ENCODE measurements at regions not wholly inside any gene's neighbourhood (a gene's known extent, or its start where the extent isn't known, plus 50 kb on each side); places are given as distances from the start of the nearest gene placed in this dataset.

DNA sequence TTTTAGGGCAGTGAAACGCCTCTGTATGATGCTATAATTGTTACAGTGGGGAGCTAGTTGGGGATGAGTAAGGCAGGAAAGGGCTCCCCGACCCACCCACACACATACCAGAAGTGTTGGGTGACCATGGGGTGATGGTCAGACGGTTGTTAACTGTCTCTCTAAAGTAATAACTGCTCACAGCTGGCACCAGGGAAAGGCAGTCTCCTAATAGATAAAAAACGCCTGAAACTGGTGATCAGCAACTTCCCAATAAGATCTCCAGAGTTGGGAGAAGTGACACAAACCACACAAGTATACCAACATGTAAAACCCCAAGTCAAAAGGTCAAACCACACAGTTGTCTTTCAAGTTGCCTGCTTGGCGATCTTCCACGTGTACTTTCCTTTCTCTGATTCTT lies 346.5 kb upstream of the CNTN4 start:
- H3K4me1 Mint-ChIP-seq: no peaks in the 10 kb centered on the region
- H3K27ac Mint-ChIP-seq: no peak overlapping the region
- peaks cover 3% of the 10 kb centered on the region for H3K9me3 Mint-ChIP-seq
- H3K4me3 Mint-ChIP-seq: no peak overlapping the region
- intact Hi-C loops (cut with micrococcal nuclease): no loop called here
- no peaks in the 10 kb centered on the region for H3K27me3 Mint-ChIP-seq
- no peaks in the 10 kb centered on the region for H3K36me3 Mint-ChIP-seq (ENCODE audit: low read depth)
- DNase-seq: no peak

DNA sequence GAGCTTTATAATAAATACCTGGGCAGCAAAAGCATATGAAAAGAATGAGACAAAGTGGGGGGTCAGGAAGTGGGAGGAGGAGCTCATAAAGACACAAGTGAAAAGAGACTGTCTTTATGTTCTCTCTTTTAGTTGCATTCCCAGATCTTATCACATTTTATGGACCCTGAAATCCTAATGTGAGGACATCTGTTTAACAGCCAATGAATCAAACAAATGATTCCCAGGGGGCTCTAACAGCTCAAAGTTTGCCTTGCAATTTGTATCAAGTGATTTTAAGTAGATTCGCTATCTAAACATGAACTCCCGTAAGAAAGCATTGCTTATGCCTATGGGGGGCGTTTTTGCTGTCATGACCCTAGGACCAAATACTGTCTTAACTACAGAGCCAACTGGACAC lies 332.3 kb upstream of the CNTN4 start:
- Mint-ChIP-seq H3K4me3 (no peak overlapping the region), H3K9me3 (peaks cover 5% of the 10 kb centered on the region)
- intact Hi-C loops (cut with micrococcal nuclease): no loop called here

DNA sequence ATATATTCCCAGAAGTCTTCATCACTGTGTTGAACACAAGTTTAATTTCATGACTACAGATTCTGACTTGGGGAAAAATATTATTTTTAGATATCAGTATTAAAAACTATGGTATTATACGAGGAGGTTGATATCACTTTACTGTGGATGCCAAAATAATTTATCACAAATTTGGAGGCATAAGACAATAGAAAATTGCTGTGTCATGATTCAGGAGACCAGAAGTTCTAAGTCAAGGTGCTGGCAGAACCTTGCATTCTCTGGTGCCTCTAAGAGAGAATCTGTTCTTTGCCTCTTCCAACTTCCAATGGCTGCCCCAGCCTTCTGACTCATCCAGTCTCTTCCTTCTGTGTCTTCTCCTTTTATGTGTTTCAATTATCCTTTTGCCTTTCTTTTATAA lies 325.0 kb upstream of the CNTN4 start:
- H3K4me1 Mint-ChIP-seq: no peaks in the 10 kb centered on the region
- H3K4me3 Mint-ChIP-seq: no peak overlapping the region
- DNase-seq: no peak
- H3K9me3 Mint-ChIP-seq: peaks cover 8% of the 10 kb centered on the region
- intact Hi-C loops (cut with micrococcal nuclease): no loop called here
- H3K27ac Mint-ChIP-seq: no peak overlapping the region
- no peaks in the 10 kb centered on the region for H3K36me3 Mint-ChIP-seq (ENCODE audit: low read depth)
- no peaks in the 10 kb centered on the region for H3K27me3 Mint-ChIP-seq

More for the DNA sequence above, 332.3 kb upstream of the CNTN4 start:
- H3K4me1 Mint-ChIP-seq: no peaks in the 10 kb centered on the region
- no peaks in the 10 kb centered on the region for H3K36me3 Mint-ChIP-seq (ENCODE audit: low read depth)
- H3K27ac Mint-ChIP-seq: no peak overlapping the region
- DNase-seq: no peak
- H3K27me3 Mint-ChIP-seq: no peaks in the 10 kb centered on the region

DNA sequence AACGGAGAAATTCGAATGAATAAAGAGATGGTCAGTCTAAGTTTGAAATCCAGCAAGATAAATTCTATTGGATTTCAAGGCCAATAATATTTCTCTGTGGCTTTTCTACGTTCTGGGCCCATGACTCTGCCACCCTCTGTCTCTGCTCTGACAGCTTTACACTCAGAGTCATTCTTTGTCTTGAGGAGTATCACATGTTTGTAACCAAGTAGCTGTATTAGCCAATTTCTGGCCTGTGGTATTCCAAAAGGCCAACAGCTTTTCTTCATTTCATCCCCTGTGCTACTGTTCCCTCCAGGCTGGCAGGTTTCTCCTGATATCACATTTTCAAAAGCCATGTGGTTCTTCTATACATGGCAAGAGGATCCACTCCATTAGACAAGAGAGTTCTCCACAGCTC lies 324.1 kb upstream of the CNTN4 start:
- no peaks in the 10 kb centered on the region for H3K27me3 Mint-ChIP-seq
- H3K4me3 Mint-ChIP-seq: no peak overlapping the region
- intact Hi-C loops (cut with micrococcal nuclease): no loop called here
- DNase-seq: no peak
- no peaks in the 10 kb centered on the region for H3K4me1 Mint-ChIP-seq
- H3K9me3 Mint-ChIP-seq: peaks cover 7% of the 10 kb centered on the region
- H3K36me3 Mint-ChIP-seq (ENCODE audit: low read depth): no peaks in the 10 kb centered on the region
- H3K27ac Mint-ChIP-seq: no peak overlapping the region

DNA sequence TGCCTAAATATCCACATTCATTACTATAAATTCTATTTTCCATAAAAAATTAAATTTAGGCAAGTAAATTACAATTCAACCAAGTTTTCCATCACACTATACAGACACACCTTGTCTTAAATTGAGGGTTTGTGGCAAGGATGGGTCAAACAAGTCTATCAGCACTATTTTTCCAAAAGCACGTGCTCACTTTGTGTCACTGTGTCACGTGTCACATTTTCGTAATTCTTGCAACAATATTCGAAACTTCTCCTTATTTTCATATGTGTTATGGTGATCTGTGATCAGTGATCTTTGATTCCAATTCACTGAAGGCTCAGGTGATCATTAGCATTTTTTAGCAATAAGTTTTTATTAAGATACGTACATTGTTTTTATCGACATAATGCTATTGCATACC lies 323.3 kb upstream of the CNTN4 start:
- DNase-seq: no peak
- no peak overlapping the region for H3K4me3 Mint-ChIP-seq
- H3K27ac Mint-ChIP-seq: no peak overlapping the region
- H3K9me3 Mint-ChIP-seq: peaks cover 7% of the 10 kb centered on the region
- H3K36me3 Mint-ChIP-seq (ENCODE audit: low read depth): no peaks in the 10 kb centered on the region
- no peaks in the 10 kb centered on the region for H3K27me3 Mint-ChIP-seq
- H3K4me1 Mint-ChIP-seq: no peaks in the 10 kb centered on the region
- intact Hi-C loops (cut with micrococcal nuclease): no loop called here

DNA sequence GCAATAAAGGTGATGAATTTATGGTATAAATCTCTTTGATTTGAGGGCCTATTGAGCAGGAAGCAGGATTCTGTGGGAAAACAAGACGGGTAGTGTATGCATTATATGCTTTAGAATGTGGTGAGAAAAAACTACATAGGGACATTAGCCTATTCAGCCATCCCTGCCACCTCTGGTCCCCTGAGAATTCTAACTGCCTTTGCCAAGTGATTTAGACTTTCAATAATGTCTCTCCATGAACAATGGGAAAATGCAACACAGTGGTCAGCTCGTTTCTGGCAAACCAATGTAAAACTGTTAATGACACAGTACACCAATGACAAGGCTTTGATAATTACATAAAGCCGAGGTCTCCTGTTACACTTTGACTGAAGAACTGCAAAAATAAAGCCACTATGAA lies 314.7 kb upstream of the CNTN4 start:
- Mint-ChIP-seq H3K27me3 (no peaks in the 10 kb centered on the region), H3K4me3 (no peak overlapping the region), H3K9me3 (no peaks in the 10 kb centered on the region), H3K4me1 (no peaks in the 10 kb centered on the region), H3K36me3 (ENCODE audit: low read depth) (no peaks in the 10 kb centered on the region), H3K27ac (no peak overlapping the region)
- intact Hi-C loops (cut with micrococcal nuclease): no loop called here
- no peak for DNase-seq

DNA sequence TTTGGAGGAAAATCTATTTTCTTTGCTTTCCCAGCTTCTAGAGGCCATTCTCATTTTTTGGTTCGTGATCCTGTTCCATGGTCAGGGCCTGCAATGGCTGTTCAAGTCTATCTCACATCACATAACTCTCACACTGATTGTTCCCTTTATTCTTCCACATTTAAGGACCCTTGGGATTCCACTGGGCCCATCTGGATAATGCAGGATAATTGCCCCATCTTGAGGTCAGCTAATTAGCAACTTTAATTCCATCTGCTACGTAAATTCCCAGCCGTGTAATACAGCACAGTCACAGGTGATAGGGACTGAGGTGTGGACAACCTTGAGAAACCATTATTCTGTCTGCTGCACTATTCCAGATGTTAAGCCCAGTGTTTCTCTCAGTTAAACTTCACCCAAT lies 311.6 kb upstream of the CNTN4 start:
- DNase-seq: no peak
- Mint-ChIP-seq H3K27ac (no peak overlapping the region), H3K4me3 (no peak overlapping the region), H3K4me1 (no peaks in the 10 kb centered on the region), H3K9me3 (no peaks in the 10 kb centered on the region), H3K36me3 (ENCODE audit: low read depth) (no peaks in the 10 kb centered on the region), H3K27me3 (no peaks in the 10 kb centered on the region)
- intact Hi-C loops (cut with micrococcal nuclease): no loop called here

DNA sequence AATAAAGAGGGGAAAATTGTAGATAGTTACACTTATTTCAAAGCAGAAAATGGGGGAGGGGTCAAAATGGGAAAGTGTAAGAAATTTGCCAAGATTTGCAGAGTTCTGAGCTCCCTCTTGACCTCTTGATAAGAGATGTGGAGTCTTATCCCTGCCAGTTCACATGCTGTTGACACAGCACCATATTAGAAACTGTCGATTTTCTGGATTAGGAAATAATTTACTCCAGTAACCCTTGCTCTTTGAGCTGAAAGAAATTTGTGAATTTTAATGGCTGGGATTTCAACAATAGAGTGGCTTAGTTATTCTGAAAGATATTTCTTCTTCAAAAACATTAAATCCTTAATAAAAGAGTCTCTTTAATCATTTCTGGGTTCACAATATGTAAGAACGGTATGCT lies 306.2 kb upstream of the CNTN4 start:
- no peaks in the 10 kb centered on the region for H3K4me1 Mint-ChIP-seq
- H3K27me3 Mint-ChIP-seq: no peaks in the 10 kb centered on the region
- no peak for DNase-seq
- intact Hi-C loops (cut with micrococcal nuclease): no loop called here
- H3K4me3 Mint-ChIP-seq: no peak overlapping the region
- H3K9me3 Mint-ChIP-seq: no peaks in the 10 kb centered on the region
- H3K36me3 Mint-ChIP-seq (ENCODE audit: low read depth): no peaks in the 10 kb centered on the region
- H3K27ac Mint-ChIP-seq: no peak overlapping the region

DNA sequence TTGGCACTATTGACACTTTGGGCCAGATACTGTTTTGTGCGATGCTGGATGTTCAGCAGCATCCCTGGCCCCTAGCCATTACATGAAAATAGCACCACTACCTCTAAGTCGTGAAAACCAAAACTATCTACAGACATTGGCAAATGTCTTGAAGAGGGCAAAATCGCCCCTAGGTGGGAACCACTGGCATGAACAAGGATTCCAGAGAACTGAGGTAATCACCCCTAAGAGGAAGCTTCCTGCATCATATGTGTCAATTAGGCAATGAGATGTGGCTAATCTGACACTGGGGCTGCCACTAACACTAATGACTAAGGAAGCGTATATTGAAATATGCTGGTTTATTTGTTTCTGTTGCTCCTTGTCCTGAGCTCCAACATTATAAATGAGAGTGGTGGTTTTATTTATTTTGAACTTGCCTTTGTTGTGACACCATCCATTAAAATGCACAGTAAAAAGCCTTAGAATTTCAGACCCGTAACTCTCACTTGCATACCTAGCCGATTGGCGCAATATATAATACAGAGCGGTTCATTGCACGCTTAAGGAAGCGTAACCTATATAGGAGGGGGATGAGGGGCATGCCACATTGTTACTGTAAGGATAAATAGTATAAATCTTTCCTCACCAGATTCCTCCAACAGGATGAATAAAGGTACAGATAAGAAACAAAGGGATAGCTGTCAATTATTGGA lies 299.8 kb upstream of the CNTN4 start:
- H3K4me3 Mint-ChIP-seq: no peak overlapping the region
- H3K36me3 Mint-ChIP-seq (ENCODE audit: low read depth): no peaks in the 10 kb centered on the region
- H3K27me3 Mint-ChIP-seq: no peaks in the 10 kb centered on the region
- intact Hi-C loops (cut with micrococcal nuclease): no loop called here
- DNase-seq: no peak
- H3K4me1 Mint-ChIP-seq: no peaks in the 10 kb centered on the region
- H3K27ac Mint-ChIP-seq: no peak overlapping the region
- peaks cover 5% of the 10 kb centered on the region for H3K9me3 Mint-ChIP-seq

DNA sequence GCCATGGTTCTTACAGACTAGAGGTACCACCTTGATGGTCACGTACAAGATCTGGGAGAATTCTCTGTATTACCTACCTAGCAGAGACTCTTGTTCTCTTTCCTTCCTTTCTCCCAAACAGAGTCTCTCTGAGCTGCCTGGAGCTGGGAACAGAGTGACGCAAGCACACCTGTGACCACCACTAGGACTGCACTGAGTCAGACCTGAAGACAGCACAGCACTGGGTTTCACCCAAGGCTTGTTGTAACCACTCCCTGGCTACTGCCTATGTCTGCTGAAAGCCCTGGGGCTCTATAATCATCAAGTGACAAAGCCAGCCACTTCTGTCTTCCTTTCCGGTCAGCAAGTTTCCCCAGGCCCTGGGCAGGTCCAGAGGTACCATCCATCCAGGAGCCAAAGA lies 293.3 kb upstream of the CNTN4 start:
- Mint-ChIP-seq H3K27ac (no peak overlapping the region), H3K4me3 (no peak overlapping the region), H3K4me1 (no peaks in the 10 kb centered on the region), H3K27me3 (no peaks in the 10 kb centered on the region), H3K36me3 (ENCODE audit: low read depth) (no peaks in the 10 kb centered on the region), H3K9me3 (peaks cover 13% of the 10 kb centered on the region)
- intact Hi-C loops (cut with micrococcal nuclease): no loop called here
- no peak for DNase-seq

DNA sequence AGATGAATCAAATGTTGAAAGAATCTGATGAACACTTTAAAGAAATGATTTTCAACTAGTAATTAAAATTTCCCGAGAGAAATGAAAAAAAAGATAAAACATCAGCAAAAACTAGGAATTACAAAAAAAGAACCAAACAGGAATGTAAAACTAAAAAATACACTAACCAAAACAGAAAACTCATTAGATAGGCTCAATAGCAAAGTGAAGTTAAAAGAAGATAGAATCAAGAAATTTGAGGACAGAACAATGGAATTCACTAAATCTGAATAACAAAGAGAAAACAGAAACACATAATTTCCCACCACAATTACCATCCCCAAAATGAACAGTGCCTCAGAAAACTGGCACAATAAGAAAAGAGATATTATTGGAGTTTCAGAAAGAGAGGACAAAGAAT lies 290.1 kb upstream of the CNTN4 start:
- DNase-seq: no peak
- no peaks in the 10 kb centered on the region for H3K36me3 Mint-ChIP-seq (ENCODE audit: low read depth)
- intact Hi-C loops (cut with micrococcal nuclease): no loop called here
- no peak overlapping the region for H3K4me3 Mint-ChIP-seq
- no peaks in the 10 kb centered on the region for H3K4me1 Mint-ChIP-seq
- no peaks in the 10 kb centered on the region for H3K27me3 Mint-ChIP-seq
- no peak overlapping the region for H3K27ac Mint-ChIP-seq
- H3K9me3 Mint-ChIP-seq: peaks cover 9% of the 10 kb centered on the region

DNA sequence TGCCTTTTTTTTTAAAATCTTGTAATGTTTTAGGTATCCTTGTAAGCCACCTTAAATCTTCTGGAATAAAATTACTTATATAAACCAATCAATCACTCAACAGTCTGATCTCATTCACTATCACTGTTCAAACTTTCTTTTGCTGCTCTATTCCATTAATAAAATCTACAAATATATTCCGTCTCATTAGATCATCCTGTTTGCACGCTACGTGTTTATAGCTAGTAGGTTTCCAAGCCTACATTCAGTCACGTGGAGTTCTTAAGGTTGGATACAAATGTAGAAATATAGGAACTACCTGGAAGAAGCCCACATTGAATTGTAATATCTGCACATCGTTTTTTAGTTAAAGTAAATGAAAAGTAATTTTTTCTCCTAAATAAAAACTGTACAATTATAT lies 274.8 kb upstream of the CNTN4 start:
- Mint-ChIP-seq H3K4me1 (no peaks in the 10 kb centered on the region), H3K27ac (no peak overlapping the region), H3K36me3 (ENCODE audit: low read depth) (no peaks in the 10 kb centered on the region), H3K27me3 (no peaks in the 10 kb centered on the region), H3K4me3 (no peak overlapping the region), H3K9me3 (no peaks in the 10 kb centered on the region)
- intact Hi-C loops (cut with micrococcal nuclease): no loop called here
- DNase-seq: no peak

DNA sequence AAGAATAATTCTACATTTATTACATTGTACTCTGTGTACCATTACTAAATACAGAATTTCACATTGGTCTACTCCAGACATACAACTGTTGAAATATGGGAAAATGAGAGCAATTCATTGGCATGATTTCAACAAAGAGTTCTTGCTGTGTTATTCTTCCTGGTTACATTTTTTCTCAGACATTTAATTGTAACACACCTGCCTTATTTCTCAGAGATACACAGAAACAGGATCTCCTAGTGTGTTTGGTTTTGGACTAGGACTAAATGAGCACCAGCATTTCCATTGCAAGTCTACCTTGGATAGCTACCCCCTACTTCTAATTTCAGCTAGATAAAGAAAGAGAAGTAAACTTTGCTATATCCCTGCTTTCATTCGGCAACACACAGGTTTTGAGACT lies 274.3 kb upstream of the CNTN4 start:
- H3K27ac Mint-ChIP-seq: no peak overlapping the region
- no peaks in the 10 kb centered on the region for H3K9me3 Mint-ChIP-seq
- no peaks in the 10 kb centered on the region for H3K4me1 Mint-ChIP-seq
- H3K4me3 Mint-ChIP-seq: no peak overlapping the region
- no peaks in the 10 kb centered on the region for H3K36me3 Mint-ChIP-seq (ENCODE audit: low read depth)
- H3K27me3 Mint-ChIP-seq: no peaks in the 10 kb centered on the region
- intact Hi-C loops (cut with micrococcal nuclease): no loop called here
- no peak for DNase-seq

DNA sequence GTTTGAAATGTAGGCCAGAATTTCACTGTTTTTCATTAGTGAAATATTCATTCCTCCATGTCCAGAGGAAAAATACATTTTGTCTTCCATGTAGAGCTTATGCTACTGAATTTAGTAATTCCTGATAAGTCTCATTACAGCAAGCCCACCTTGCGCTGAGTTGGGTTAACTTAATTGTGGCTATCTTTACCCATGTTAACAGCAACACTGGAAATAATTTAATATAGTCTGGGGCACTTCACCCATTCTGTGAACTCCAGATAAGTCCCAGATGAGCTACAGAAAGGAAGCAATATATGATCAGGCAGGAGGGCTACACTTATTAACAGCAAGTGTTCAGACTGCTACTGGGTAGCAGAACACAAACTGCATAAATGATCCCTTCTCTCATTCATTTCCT lies 270.1 kb upstream of the CNTN4 start:
- no peak overlapping the region for H3K27ac Mint-ChIP-seq
- no peaks in the 10 kb centered on the region for H3K9me3 Mint-ChIP-seq
- no peak for DNase-seq
- no peak overlapping the region for H3K4me3 Mint-ChIP-seq
- intact Hi-C loops (cut with micrococcal nuclease): no loop called here
- H3K36me3 Mint-ChIP-seq (ENCODE audit: low read depth): no peaks in the 10 kb centered on the region
- H3K4me1 Mint-ChIP-seq: no peaks in the 10 kb centered on the region
- H3K27me3 Mint-ChIP-seq: no peaks in the 10 kb centered on the region

DNA sequence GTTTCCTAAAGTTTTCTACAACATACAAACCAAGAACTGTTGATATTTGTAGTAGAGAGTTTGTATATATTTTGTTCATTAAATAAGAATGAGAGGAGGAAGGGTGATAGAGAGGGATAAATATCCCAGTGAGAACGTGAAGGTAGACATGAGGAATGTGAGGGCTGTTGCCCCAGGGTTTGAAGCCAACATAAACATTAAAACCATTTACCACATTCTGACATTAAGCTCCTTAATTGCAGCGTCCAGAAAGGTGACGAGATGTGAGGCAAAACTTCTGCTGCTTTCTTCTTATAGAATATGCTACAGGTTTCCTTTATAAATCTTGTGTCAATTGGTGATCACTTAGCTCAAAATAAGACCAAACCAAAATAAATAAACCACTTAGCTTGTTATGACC lies 267.8 kb upstream of the CNTN4 start:
- no peaks in the 10 kb centered on the region for H3K4me1 Mint-ChIP-seq
- H3K4me3 Mint-ChIP-seq: no peak overlapping the region
- no peak overlapping the region for H3K27ac Mint-ChIP-seq
- H3K9me3 Mint-ChIP-seq: no peaks in the 10 kb centered on the region
- H3K36me3 Mint-ChIP-seq (ENCODE audit: low read depth): no peaks in the 10 kb centered on the region
- no peak for DNase-seq
- intact Hi-C loops (cut with micrococcal nuclease): no loop called here
- no peaks in the 10 kb centered on the region for H3K27me3 Mint-ChIP-seq
